Sciatic nerve (tissue), 2 donors: ENCODE measurements at regions not wholly inside any gene's neighbourhood (a gene's known extent, or its start where the extent isn't known, plus 50 kb on each side); places are given as distances from the start of the nearest gene placed in this dataset.
"Not testable (repeated sequence)": the region's sequence is repeated elsewhere in the genome, so short reads cannot be mapped to it uniquely, and the experiment has no call there.

Source experiments
- ATAC-seq: fragments of 200-7000 bp; cut with Tn5 transposase; one replicate; pipeline ENCODE4 v1.9.1; 2020; ENCODE audit warnings: mild to moderate bottlenecking, moderate library complexity
- DNase-seq: peaks from one replicate; pipeline ENCODE4 v3.0.0-alpha.2; 2020; ENCODE audit warnings: low spot score
- intact Hi-C: fragments of 100-400 bp; cut with DNase I; formaldehyde crosslinking; loops from one replicate; pipeline ENCODE4 v1.14.2; 2022
- donor health status: DM: no; HTN: no; CAD: no.
- donor health status: DM: no; HTN: no; CAD: no.

DNA sequence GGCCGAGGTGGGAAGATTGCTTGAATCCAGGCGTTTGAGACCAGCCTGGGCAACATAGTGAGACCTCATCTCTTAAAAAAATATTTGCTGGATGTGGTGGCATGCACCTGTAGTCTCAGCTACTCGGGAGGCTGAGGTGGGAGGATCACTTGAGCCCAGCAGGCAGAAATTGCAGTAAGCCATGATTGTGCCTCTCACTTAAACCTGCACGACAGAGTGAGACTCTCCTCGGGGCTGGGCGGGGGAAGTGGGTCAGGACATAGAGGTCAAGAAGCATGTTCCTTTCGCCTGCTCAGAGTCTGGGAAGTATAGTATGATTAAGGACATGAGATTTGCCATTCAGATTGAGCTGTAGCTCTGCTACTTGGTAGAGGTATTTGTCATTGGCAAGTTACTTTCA is 52.3 kb downstream of the SEPTIN7 start:
- DNase-seq, intact Hi-C loops: not testable (repeated sequence)

DNA sequence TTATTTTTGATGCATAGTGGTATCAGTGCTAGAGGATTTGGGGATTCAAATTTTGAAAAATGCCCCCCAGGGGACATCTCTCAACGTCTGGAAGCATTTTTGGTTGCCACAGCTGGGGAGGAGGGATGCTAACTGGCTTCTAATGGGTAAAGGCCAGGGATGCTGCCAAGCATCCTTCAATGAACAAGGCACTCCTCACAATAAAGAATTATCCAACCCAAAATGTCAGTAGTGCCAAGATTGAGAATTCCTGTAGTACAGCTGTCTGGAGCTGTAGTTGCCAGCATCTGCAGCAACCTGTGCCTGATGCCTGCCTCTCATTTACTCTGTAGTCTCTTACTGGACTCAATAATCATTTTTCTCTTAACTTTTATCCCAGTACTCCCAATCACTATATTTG is 53.5 kb downstream of the SEPTIN7 start:
- no peak for DNase-seq
- no peak for ATAC-seq
- intact Hi-C loops = no loop called here

More for the DNA sequence above, 52.3 kb downstream of the SEPTIN7 start:
- not testable (repeated sequence) for ATAC-seq

DNA sequence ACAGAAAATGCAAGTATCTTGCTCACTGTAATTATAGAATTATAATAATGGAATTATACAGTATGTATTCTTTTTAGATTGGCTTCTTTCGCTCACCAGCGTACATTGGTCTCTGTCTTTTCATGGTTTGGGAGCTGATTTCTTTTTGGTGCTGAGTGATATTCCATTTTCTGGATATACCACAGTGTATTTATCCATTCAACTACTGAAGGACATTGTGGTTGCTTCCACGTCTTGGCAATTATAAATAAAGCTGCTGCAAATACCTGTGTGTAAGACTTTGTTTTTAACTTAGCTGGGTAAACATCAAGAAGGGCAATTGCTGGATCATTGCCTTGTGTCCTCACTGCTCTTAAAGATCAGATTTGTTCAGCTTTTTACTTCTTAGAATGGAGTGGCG is 55.3 kb downstream of the SEPTIN7 start:
- no peak for DNase-seq
- intact Hi-C loops = no loop called here
- no peak for ATAC-seq

DNA sequence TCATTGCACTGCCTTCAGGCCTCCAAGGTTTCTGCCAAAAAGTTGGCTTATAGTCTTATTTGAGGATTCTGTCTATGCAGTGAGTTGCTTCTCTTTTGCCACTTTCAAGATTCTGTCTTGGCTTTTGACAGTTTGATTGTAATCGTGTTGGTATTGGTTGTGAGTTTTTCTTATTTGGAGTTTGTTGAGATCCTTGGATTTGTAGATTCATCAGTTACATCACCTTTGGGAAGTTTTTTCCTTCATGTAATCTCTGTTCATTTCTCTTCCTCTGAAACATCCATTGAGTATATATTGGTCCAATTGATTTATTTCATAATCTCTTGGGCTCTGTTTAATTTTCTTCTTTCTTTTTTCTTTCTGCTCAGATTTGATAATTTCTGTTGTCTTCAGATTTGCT is 59.8 kb downstream of the SEPTIN7 start:
- intact Hi-C loops = no loop called here
- no peak for ATAC-seq
- no peak for DNase-seq

DNA sequence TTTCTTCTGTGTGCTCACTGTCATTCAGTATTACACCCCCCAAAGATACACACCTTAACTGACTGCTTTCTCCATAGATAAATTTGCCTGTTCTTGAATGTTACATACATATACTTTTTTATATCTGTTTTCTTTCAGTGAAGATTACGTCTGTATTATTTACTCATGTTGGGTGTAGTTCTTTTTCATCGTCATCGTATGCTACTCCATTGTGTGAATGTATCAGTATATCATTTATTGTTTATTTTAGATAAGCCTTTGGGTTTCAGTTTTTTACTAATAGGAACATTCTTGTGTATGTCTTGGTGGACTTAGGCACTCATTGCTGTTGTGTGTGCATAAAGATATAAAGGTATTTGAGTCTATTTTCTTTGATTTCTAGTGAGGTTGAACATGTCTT is 64.4 kb downstream of the SEPTIN7 start:
- intact Hi-C loops = no loop called here
- DNase-seq = no peak
- no peak for ATAC-seq

DNA sequence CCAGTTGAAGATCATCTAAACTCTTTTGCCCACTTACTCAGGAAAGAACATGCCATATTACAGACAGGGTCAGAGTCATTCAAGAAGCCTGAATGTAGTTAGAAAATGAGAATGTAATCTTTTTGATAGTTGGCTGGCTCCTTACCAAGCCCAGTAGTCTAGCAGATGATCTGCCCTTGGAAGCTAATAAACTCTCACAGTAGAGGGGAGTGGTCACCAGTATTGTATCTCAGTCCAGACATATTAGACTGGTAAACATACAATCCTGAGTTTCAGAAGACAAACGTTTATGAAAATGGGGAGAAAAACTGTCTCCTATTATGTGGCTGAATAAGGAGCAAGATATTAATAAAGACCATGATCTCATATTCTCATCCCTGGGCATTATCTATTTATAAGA is 65.3 kb downstream of the SEPTIN7 start:
- DNase-seq (no peak), ATAC-seq (no peak)
- intact Hi-C loops = no loop called here

DNA sequence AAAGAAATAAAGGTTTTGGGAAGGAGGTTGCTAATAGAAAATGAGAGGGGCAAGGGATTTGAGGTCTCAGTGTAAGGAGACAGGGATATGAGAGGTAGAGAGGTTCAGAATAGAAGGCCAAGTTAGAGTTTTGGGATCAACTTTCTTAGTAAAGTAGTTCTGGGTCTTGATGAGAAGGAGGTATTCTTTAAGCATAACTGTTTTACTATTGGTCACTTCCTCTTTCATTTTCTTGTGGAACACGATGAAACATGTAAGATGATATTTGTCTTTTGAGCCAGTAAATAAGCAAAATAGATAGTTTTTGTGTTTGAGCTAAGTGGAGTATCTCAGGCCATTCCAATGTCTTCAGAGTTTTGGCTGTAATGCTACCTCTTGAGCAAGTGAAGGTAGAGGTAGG is 68.3 kb downstream of the SEPTIN7 start:
- intact Hi-C loops, ATAC-seq, DNase-seq: not testable (repeated sequence)

DNA sequence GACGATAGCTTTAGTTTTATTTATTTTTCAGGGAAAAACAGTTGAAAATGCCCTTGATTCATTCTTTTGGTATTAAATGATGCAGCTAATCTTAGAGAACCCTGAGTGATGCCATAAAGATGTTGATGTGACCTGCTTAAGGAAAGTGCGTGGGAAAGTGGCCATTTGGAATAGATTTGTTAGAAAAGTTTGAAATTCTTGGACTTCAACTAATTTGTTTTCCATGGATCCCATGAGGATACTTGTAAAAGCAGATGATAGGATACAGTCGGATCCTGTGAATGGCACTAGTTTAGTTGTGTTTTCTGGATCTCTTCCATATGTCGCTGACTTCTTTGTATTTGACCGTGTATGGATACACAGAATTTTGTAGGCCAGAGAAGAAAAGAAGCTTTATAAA is 69.0 kb downstream of the SEPTIN7 start:
- intact Hi-C loops = no loop called here
- DNase-seq (no peak), ATAC-seq (peak; percentile 42)

DNA sequence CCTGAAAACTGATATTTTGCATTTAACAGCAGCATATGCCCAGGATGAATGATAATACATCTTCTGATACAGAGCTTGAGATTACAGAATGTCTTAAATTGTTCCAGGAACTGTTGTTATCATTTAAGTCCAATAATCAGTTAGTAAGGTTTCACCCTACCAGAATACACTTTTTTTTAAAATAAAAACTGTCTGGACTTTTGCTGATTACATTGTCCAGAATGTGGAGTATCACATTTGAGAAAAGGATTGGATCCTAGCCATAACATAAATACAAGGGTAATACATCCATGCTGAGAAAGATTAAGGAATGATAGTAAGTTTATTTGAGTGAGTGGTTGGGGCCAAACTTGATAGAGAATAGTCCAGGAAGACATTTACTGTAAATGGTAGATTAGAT is 71.0 kb downstream of the SEPTIN7 start:
- intact Hi-C loops = no loop called here
- ATAC-seq = no peak
- no peak for DNase-seq

DNA sequence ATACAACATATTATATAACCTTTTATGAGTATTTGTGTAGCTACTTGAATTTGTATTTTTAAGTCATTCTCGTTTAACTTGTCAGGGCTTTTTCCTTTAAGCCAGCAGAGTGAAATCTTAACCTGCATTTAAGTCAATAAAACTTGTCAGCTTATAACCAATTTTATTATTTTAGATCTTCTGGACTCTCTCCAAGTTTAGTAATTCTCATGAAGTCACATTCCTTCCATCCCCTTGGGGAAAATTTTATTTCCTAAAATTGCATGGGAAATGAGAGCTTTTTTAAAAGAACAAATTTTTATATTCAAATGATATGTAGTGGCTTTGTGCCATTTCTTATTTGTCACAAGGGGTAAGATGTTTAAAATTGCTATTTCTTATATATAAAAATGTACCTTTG is 74.0 kb downstream of the SEPTIN7 start:
- ATAC-seq = no peak
- no peak for DNase-seq
- intact Hi-C loops = no loop called here

DNA sequence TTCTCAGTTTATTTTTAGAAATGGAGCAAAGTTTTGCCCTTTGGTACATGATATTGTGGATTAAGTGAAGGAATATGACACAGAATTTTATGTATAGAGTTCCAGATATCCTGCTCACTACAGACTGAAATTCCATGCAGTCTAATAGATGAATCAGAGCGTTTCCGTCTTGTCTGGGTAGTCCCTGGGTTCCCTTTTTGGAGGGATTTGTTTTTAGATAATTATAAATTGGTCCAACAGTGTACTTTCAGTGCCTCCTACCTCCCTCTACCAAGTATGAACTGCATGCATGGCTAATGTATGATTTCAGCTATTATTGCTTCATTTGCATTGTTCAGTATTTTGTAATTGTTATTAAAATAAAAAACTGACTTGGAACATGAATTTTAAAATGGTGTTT is 74.4 kb downstream of the SEPTIN7 start:
- no peak for DNase-seq
- intact Hi-C loops = no loop called here
- no peak for ATAC-seq

DNA sequence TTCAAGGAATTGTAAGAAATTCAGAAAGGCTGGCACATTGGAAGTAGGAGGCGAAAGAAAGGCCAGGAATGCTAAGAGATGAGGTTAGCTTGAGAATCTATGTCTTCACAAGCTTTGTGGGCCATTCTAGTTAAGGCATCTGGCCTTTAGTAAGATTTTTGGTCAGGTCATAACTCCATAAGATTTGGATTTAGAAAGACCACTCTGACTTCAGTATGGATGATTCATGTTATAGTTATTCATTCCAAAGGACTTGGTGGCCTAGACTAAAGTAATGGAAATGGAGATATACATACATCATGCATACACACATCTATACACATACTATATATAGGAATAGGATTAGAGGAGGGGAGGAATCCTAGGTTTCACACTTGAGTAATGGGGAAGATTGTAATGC is 77.5 kb downstream of the SEPTIN7 start:
- DNase-seq (no peak), ATAC-seq (no peak)
- intact Hi-C loops = no loop called here

DNA sequence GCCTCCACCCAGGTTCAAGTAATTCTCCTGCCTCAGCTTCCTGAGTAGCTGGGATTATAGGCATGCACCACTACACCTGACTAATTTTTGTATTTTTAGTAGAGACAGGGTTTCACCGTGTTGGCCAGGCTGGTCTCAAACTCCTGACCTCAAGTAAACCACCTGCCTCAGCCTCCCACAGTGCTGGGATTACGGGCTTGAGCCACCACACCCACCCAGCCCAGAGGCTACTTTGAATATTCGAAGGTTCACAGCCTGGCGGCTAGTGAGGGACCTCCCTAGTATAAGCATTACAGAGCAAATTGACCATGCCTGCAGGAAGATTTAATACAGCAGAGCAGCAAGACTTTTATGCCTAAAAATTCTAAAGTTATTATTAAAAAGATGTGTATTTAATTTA is 86.6 kb downstream of the SEPTIN7 start:
- ATAC-seq, DNase-seq, intact Hi-C loops: not testable (repeated sequence)

DNA sequence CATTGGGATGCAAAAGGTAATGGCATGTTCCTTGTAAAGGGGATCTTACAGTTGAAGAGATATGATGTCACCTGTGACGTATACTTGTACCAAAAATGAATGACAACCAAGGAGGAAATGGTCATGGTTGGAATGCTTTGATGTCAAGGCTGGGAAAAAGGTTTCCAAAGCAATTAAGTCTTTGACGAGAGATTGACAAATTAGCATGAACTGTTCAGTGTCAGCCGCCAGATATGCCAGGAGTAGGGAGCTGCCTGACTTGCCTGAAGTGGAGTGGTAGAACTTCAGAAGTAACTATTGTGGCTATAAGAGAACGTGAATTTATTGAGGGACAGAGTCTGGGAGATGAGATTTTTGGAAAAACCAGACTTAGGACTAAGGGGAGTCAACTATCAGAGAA is 88.1 kb downstream of the SEPTIN7 start:
- DNase-seq (no peak), ATAC-seq (no peak)
- intact Hi-C loops = no loop called here

DNA sequence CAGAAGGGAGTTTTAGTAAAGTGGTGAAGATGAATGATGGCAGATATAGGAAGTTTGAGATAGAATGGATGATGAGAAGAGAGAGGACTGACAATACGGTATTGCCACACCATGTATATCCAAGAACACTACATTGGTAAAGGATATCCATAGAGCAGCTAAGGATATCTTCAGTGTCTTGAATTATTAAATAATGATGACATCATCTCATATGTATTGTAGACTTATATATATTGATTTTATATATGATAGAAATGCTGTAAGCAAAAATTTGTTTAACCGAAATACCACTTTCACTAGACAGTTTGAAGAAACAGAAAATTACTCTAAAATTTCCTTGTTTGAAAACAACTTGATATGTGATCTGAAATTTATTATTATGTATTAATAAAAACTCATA is 89.0 kb downstream of the SEPTIN7 start:
- intact Hi-C loops = no loop called here
- ATAC-seq = no peak

DNA sequence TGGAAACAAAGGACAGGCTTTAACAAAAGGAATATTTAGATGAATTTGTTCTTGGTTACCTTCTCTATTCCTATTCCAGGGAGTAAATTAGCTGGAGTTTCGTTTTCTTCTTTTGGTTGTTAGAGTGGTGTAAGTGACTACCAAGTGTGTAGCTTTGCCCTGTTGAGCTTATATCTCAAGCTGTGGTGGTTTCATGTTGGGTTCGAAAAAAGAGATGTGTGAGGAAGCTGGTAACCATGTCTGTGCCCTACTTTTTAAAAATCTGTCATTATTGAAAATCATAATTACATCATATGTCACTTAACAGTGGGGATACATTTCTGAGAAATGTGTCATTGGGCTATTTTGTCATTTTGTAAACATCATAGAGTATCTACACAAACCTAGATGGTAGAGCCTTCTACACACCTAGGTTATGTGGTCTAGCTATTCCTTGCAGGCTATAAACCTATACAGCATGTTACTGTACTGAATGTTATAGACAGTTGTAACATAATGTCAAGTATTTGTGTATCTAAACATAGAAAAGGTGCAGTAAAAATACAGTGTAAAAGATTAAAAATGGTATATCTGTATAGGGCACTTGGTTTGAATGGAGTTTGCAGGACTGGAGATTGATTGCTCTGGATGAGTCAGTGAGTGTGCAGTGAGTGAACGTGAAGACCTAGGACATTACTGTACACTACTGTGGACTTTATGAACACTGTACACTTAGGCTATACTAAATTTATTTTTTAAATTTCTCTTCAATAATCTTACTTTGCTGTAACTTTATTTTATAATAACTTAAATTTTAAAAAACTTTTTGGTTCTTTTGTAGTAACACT is 90.4 kb downstream of the SEPTIN7 start:
- intact Hi-C loops = no loop called here
- DNase-seq (no peak), ATAC-seq (no peak)

More for the DNA sequence above, 89.0 kb downstream of the SEPTIN7 start:
- DNase-seq = no peak

DNA sequence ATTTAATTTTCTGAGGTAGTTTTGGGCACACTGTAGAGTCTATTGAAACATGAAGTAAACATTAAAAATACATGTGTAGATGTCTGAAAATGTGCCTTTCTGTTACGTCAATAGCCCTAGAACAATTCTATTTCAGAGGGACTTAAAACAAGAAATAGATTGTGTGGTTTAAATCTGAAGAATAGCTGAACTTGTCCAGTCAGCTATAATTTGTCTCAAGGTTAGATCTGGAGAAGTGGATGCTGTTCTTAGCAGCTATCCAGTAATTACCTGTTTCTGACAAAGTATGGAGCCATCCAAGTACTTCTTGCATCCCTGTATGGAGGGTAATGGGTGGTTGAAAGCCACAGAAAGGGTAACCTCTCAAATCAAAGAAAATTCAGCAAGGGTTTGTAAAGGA is 92.8 kb downstream of the SEPTIN7 start:
- no peak for ATAC-seq
- intact Hi-C loops = no loop called here
- DNase-seq = no peak

DNA sequence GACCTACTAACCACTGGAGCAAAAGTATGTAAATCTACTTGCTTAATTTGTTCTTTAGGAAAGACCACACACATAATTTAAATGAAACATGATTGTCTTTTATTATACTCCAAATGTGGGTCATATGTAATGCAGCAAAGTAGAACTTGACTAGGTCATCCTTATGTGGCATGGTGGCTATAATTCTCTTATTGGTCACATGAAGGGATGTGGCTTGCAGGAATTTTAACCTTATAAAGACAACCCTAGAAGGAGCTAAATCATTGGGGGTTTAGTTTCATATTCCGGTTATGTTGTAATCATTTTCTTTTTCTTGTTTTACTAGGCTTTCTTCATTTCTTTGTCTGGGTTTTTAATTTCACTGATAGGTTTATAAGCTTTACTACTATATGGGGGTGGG is 93.9 kb downstream of the SEPTIN7 start:
- intact Hi-C loops = no loop called here
- DNase-seq = no peak
- no peak for ATAC-seq

DNA sequence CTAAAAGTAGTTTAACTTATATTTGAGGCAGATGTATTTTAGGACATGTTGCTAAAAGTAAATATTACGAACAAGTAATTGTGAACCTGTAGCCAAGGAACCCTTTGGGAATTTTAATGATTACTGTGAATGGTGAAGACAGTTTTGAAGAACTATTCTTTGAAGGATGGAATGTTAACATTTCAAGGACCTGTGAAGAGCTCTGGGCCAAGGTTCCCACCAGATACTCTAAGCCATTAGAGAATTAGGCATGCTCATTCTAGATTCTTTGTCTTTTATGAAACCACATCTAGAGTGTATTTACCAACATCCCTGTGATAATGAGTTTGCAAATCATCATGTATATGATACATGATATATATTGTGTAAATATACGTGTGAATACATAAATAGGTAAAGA is 99.8 kb downstream of the SEPTIN7 start:
- intact Hi-C loops = no loop called here
- ATAC-seq (no peak), DNase-seq (no peak)

DNA sequence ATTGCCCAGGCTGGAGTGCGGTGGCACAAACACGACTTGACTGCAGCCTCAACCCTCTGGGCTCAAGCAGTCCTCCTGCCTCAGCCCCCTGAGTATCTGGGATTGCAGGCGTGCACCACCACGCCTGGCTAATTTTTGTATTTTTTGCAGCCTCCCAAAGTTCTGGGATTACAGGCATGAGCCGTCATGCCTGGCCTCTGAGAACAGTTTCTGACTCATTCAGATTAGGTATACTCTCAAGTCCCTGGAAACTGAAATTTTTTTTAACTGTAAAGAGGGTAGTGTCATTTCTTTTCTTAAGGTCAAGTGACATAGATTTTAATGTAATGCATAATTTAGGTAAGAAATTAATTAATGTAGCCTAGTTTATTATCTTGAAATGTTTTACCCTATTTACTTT is 104.7 kb downstream of the SEPTIN7 start:
- DNase-seq (no peak), ATAC-seq (peak; percentile 19)
- intact Hi-C loops = loop anchor here (5.0 kb wide), 1 partner anchor 193 kb away; no protein-coding TSS in a partner anchor
